BLaER1 treated with 17β-estradiol and CSF1 and Interleukin-3, amounts not matched to agents 10 nM and 100 nM (cell line): ENCODE measurements at regions not wholly inside any gene's neighbourhood (a gene's known extent, or its start where the extent isn't known, plus 50 kb on each side); places are given as distances from the start of the nearest gene placed in this dataset.

Experiments used
- H3K27ac ChIP-seq, 11 experiments: shearing (Covaris generic); formaldehyde crosslinking; 2 replicates each; pipeline ENCODE4 v1.8.1; 2022
- H3K27me3 ChIP-seq, 11 experiments: shearing (Covaris generic); formaldehyde crosslinking; 2 replicates each; pipeline ENCODE4 v1.8.1; 2022
- H3K36me3 ChIP-seq, 11 experiments: shearing (Covaris generic); formaldehyde crosslinking; 2 replicates each; pipeline ENCODE4 v1.8.1; 2022
- H3K4me1 ChIP-seq, 10 experiments: shearing (Covaris generic); formaldehyde crosslinking; 2 replicates each; pipeline ENCODE4 v1.8.1; 2022
- H3K4me2 ChIP-seq, 11 experiments: shearing (Covaris generic); formaldehyde crosslinking; 2 replicates each; pipeline ENCODE4 v1.8.1; 2022
- H3K4me3 ChIP-seq, 10 experiments: shearing (Covaris generic); formaldehyde crosslinking; 2 replicates each; pipeline ENCODE4 v1.8.1; 2022
- H3K9ac ChIP-seq, 11 experiments: shearing (Covaris generic); formaldehyde crosslinking; 2 replicates each; pipeline ENCODE4 v1.8.1; 2022
- H3K9me3 ChIP-seq, 11 experiments: shearing (Covaris generic); formaldehyde crosslinking; replicated peaks in 1 of 11; 2 replicates each; pipeline ENCODE4 v1.8.1; 2022
- H4K20me1 ChIP-seq, 11 experiments: shearing (Covaris generic); formaldehyde crosslinking; 2 replicates each; pipeline ENCODE4 v1.8.1; 2022
- Cebpa-rat ChIP-seq, 11 experiments: shearing (Covaris generic); IDR thresholded peaks; 2 replicates each; pipeline ENCODE4 v1.8.1; 2022

DNA sequence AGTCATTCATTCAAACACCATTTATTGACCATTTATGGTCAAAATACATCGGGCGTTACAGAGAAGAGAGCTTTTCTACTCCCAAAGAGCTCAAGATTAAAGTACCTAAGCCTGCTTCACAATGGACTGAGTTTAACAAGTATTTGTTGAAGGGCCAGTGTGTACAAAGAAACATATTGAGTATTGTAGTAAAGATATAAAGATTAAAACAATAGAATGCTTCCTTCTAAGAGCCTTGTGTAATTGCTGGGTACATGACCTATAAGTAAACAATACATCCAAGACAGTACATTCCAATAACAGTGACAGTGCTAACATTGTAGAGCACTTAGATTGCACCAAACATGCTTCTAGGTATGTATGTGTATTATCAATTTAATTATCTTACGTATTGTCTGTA is 695.5 kb downstream of the PCDH7 start:
- Histone ChIP-seq H3K27ac (no peak overlapping the region), H3K9ac (no peak overlapping the region), H3K36me3 (no peaks in the 10 kb centered on the region), H3K4me3 (no peak overlapping the region), H3K4me1 (no peaks in the 10 kb centered on the region), H3K4me2 (no peak overlapping the region), H4K20me1 (no peaks in the 10 kb centered on the region), H3K27me3 (no peaks in the 10 kb centered on the region), H3K9me3 (no peaks in the 10 kb centered on the region)
- no peak for TF ChIP-seq Cebpa-rat (IDR thresholded peaks at IDR 0.05)

DNA sequence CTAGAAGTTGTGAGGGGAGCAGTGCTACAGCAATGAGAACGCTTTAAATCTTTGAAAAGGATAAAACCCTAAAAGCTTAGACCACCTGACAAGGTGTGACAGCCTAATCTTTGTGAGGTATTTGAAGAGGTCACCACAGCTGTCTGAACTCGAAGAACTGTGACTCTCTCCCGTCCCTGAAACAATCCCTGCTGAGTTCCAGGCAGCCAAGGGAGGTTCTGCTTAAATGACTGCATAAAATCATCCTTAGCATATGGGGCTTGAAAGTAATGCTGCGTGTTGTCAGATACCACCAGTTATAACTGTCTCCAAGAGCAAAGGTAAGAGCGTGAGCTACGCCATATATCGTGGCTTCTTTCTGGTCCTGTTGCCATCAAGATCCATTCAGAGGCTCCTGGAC is 696.3 kb downstream of the PCDH7 start:
- no peak for TF ChIP-seq Cebpa-rat (IDR thresholded peaks at IDR 0.05)

DNA sequence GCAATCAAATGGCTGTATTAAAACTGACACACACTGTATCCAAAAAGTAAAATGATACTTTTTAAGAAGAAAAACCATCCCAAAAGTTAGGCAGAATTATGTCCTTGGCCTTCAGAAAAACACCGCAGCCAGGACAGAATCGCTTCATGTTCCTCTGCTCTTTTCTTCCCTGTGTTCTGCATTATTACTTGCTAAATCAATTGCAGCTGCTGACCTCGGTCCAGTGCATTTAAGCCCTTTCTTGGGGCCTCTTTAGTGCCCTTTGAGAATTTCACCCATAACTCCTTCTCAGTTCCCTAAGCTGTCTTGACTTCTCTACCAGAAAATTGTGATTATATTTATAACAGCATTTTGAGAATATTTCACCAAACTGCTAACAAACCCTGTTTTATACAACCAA is 696.9 kb downstream of the PCDH7 start:
- H3K4me1 ChIP-seq, result no peaks in the 10 kb centered on the region
- no peak overlapping the region for H3K9ac ChIP-seq
- no peaks in the 10 kb centered on the region for H4K20me1 ChIP-seq
- H3K9me3 ChIP-seq, result no peaks in the 10 kb centered on the region
- no peak overlapping the region for H3K4me2 ChIP-seq
- H3K27ac ChIP-seq, result no peak overlapping the region
- H3K36me3 ChIP-seq, result no peaks in the 10 kb centered on the region
- no peaks in the 10 kb centered on the region for H3K27me3 ChIP-seq
- H3K4me3 ChIP-seq, result no peak overlapping the region
- no peak for TF ChIP-seq Cebpa-rat (IDR thresholded peaks at IDR 0.05)

More for the DNA sequence above, 696.3 kb downstream of the PCDH7 start:
- Histone ChIP-seq H3K27ac (no peak overlapping the region), H4K20me1 (no peaks in the 10 kb centered on the region), H3K36me3 (no peaks in the 10 kb centered on the region), H3K4me1 (no peaks in the 10 kb centered on the region), H3K4me3 (no peak overlapping the region), H3K4me2 (no peak overlapping the region), H3K27me3 (no peaks in the 10 kb centered on the region), H3K9ac (no peak overlapping the region), H3K9me3 (no peaks in the 10 kb centered on the region)

DNA sequence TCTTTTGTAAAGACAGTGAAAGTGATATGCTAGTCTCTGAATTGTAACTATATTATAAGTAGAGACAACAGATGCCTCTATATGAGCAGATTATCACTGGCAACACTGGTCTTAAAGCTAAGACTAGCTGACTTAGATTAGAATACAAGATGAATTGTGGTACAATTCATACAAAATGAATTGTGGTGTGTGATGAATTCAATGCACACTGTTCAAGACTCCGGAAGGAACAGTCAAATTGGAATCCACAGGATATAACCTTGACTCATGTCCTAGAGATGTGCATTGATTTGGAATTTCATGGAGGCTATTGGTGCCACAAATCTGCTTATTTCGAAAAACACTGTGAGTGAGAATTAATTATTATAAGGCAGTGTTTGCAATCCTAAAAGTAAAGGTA is 701.8 kb downstream of the PCDH7 start:
- Histone ChIP-seq H4K20me1 (no peaks in the 10 kb centered on the region), H3K4me2 (no peak overlapping the region), H3K27ac (no peak overlapping the region), H3K4me1 (no peaks in the 10 kb centered on the region), H3K4me3 (no peak overlapping the region), H3K9ac (no peak overlapping the region), H3K27me3 (no peaks in the 10 kb centered on the region), H3K36me3 (no peaks in the 10 kb centered on the region), H3K9me3 (no peaks in the 10 kb centered on the region)
- TF ChIP-seq Cebpa-rat (IDR thresholded peaks at IDR 0.05), result no peak

DNA sequence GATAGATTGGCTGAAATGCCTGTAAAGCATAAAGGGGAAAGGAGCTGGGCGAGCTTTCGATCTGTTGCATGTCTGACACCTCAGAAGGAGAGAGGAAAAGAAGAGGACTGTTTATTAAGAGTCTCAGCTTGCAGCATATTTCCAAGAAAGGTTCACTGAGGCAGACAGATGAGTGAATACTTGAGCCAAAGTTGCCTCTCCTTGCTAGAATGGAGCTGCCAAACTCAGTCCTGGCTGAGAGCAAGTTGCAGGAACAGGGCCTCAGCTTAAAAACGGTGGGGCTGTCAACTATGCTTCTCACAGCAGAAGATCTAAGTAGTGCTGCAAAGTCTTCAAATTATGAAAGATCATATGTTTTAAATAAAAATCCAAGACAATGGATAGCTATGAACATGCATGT is 707.5 kb downstream of the PCDH7 start:
- no peak overlapping the region for H3K27ac ChIP-seq
- H3K4me3 ChIP-seq, result no peak overlapping the region
- no peaks in the 10 kb centered on the region for H3K9me3 ChIP-seq
- no peaks in the 10 kb centered on the region for H3K4me1 ChIP-seq
- no peak overlapping the region for H3K9ac ChIP-seq
- no peaks in the 10 kb centered on the region for H3K36me3 ChIP-seq
- H3K27me3 ChIP-seq, result no peaks in the 10 kb centered on the region
- no peak for TF ChIP-seq Cebpa-rat (IDR thresholded peaks at IDR 0.05)
- no peaks in the 10 kb centered on the region for H4K20me1 ChIP-seq
- no peak overlapping the region for H3K4me2 ChIP-seq

DNA sequence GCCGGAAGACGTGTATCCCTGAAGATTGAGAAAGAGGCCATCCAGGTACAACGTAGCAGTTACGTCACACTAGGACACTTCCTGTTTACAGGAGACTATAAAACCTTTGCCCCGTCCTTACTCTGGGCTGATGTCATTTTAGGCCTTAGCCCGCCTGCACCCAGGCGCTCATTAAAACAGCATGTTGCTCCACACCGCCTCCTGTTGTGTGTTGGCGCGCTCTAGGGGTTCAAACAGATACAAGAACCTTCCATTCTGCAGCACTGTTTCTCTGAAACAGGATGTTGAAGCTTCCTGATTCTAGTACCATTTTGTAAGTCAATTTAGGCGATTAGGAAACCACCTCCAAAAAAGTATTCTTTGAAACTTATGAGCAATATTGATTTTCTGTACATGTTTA is 722.1 kb downstream of the PCDH7 start:
- TF ChIP-seq Cebpa-rat (IDR thresholded peaks at IDR 0.05), result no peak
- H3K27ac ChIP-seq, result no peak overlapping the region
- H3K9me3 ChIP-seq, result no peaks in the 10 kb centered on the region
- no peak overlapping the region for H3K4me3 ChIP-seq
- H3K9ac ChIP-seq, result no peak overlapping the region
- no peaks in the 10 kb centered on the region for H3K4me1 ChIP-seq
- no peak overlapping the region for H3K4me2 ChIP-seq
- H3K36me3 ChIP-seq, result no peaks in the 10 kb centered on the region
- no peaks in the 10 kb centered on the region for H3K27me3 ChIP-seq
- no peaks in the 10 kb centered on the region for H4K20me1 ChIP-seq

DNA sequence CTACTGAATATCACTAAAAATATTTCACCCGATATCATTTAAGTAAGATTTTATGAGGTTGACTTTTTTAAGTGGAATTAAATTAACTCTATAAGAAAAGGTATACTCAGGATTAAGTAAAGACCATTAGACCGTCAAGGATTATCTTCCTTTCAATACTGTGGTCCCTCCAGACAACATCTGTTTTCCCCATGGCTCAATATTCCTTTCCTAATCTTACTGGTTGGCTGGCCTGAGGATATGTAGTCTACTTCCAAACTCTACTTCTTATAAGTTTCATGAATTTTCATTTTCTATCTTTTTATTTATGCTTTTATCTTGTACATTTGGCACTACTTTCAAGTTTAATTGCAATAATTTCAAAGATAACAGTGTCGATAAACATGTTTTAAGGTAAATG is 725.4 kb downstream of the PCDH7 start:
- Histone ChIP-seq H3K36me3 (no peaks in the 10 kb centered on the region), H3K4me3 (no peak overlapping the region), H3K4me1 (no peaks in the 10 kb centered on the region), H4K20me1 (no peaks in the 10 kb centered on the region), H3K9ac (no peak overlapping the region), H3K9me3 (no peaks in the 10 kb centered on the region), H3K27ac (no peak overlapping the region), H3K27me3 (no peaks in the 10 kb centered on the region), H3K4me2 (no peak overlapping the region)
- TF ChIP-seq Cebpa-rat (IDR thresholded peaks at IDR 0.05), result no peak

DNA sequence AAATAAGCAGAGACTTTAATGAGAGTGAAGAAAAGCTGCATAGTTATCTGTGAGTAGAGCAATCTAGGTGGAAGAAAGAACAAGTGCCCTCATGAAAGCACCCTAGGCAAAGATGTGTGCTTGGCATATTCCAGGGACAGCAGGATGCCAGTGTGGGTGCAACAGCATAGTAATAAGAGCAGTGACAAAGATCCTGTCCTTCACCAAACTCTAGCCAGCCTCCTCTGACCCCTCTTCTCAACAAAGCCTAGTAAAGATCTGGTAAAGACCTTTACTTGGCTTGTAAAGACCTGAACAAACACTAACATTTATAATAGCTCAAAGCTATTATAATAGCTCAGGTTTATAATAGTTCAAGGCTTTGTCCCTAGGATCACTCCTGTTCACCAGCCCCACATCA is 735.4 kb downstream of the PCDH7 start:
- no peak overlapping the region for H3K4me3 ChIP-seq
- no peaks in the 10 kb centered on the region for H3K9me3 ChIP-seq
- no peaks in the 10 kb centered on the region for H4K20me1 ChIP-seq
- no peaks in the 10 kb centered on the region for H3K36me3 ChIP-seq
- no peak for TF ChIP-seq Cebpa-rat (IDR thresholded peaks at IDR 0.05)
- H3K27ac ChIP-seq, result no peak overlapping the region
- peaks cover 0 to 4% (median 0%) of the 10 kb centered on the region in 10 experiments; a peak in 1 of 20 replicates for H3K4me1 ChIP-seq
- no peaks in the 10 kb centered on the region for H3K27me3 ChIP-seq
- H3K9ac ChIP-seq, result no peak overlapping the region
- no peak overlapping the region for H3K4me2 ChIP-seq

DNA sequence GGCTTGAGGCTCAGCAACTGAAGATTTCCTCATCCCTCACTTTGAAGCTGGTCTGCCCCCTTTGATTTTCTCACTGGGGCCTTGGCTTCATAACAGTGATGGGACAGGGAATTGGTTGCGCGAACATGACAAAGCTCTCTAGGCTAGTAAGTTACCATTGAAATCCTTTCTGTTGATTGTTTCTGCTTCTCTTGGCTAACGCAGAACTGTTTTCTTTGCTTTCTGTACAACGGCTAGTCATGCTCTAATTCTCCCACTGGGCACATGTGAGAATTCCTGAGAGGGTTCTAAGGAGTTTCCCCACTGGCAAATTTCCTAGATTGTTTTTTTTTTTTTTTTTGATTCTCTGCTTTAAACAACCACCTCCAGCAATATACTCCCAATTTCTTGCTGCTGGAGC is 738.6 kb downstream of the PCDH7 start:
- peaks cover 0 to 8% (median 0%) of the 10 kb centered on the region in 10 experiments; a peak in 3 of 20 replicates for H3K4me1 ChIP-seq
- peak overlapping the region in 2 of 11 experiments; percentile 2 to 25; a peak in 2 of 22 replicates for H3K4me2 ChIP-seq
- no peak overlapping the region for H3K9ac ChIP-seq
- peaks cover 0 to 8% (median 4%) of the 10 kb centered on the region in 11 experiments; a peak in 7 of 22 replicates for H3K9me3 ChIP-seq
- H4K20me1 ChIP-seq, result no peaks in the 10 kb centered on the region
- no peak overlapping the region for H3K27ac ChIP-seq
- TF ChIP-seq Cebpa-rat (IDR thresholded peaks at IDR 0.05), result no peak
- no peaks in the 10 kb centered on the region for H3K27me3 ChIP-seq
- H3K4me3 ChIP-seq, result no peak overlapping the region
- H3K36me3 ChIP-seq, result no peaks in the 10 kb centered on the region

DNA sequence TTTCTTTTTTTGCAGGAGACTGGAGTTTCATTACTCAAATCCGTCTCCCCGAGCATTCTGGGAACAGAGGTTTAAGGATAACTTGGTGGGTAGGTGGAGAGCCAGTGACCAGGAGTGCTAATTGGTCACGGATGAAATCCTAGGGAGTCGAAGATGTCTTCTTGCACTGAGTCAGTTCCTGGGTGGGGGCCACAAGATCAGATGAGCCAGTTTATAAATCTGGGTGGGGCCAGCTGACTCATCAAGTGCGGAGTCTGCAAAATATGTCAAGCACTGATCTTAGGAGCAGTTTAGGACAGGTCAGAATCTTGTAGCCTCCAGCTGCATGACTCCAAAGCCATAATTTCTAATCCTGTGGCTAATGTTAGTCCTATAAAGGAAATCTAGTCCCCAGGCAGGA is 741.3 kb downstream of the PCDH7 start:
- no peak for TF ChIP-seq Cebpa-rat (IDR thresholded peaks at IDR 0.05)
- Histone ChIP-seq H3K4me2 (peak overlapping the region in 1 of 11 experiments; percentile 37; a peak in 2 of 22 replicates), H3K27me3 (no peaks in the 10 kb centered on the region), H3K36me3 (no peaks in the 10 kb centered on the region), H4K20me1 (no peaks in the 10 kb centered on the region), H3K4me3 (no peak overlapping the region), H3K9ac (no peak overlapping the region), H3K4me1 (peaks cover 0 to 8% (median 0%) of the 10 kb centered on the region in 10 experiments; a peak in 3 of 20 replicates), H3K9me3 (peaks cover 0 to 8% (median 4%) of the 10 kb centered on the region in 11 experiments; a peak in 7 of 22 replicates), H3K27ac (no peak overlapping the region)
